HepG2 (cell line): ENCODE measurements at regions not wholly inside any gene's neighbourhood (a gene's known extent, or its start where the extent isn't known, plus 50 kb on each side); places are given as distances from the start of the nearest gene placed in this dataset.

Source experiments
- ATAC-seq: fragments of 200-7000 bp; cut with Tn5 transposase; 3 replicates; pipeline ENCODE4 v1.9.1; 2020; ENCODE audit warnings: mild to moderate bottlenecking, moderate library complexity
- BruUV-seq: library from RNA; stranded (reverse); fragments of 400-500 nt; replicated peaks from 2 replicates; lab custom pipeline; 2021; lab: Mats Ljungman, UMichigan
- CTCF ChIA-PET: fragments of 300-600 bp; formaldehyde crosslinking; extraction: SDS; loops from one replicate; lab custom pipeline; 2021; ENCODE audit warnings: low total read pairs, inconsistent platforms, low intra/inter-chr PET ratio; lab: Yijun Ruan, JAX
- POLR2A ChIA-PET: fragments of 350-600 bp; sonication (Branson Sonifier 250); formaldehyde crosslinking; loops from one replicate; lab custom pipeline; 2020; ENCODE audit warnings: antibody characterized with exemption, inconsistent platforms; lab: Yijun Ruan, JAX
- DNase-seq: peaks from one replicate; pipeline ENCODE4 v3.0.0-alpha.2; 2015; ENCODE audit warnings: low spot score
- FAIRE-seq: peaks from 3 replicates; lab custom pipeline; 2011; peaks lifted over from hg19 to GRCh38; lab: Jason Lieb, UNC
- H2AFZ ChIP-seq: one replicate; pipeline ENCODE4 v1.6.1; 2011; ENCODE audit warnings: low read length, inconsistent platforms
- H3K27ac ChIP-seq: fragments of 300-600 bp; 3 replicates; pipeline ENCODE4 v1.8.0; 2011; ENCODE audit warnings: mixed run types, mild to moderate bottlenecking, mixed read lengths, low read length, inconsistent platforms; ENCODE audit not compliant: insufficient read depth; ENCODE audit errors: extremely low read length
- H3K27me3 ChIP-seq, 2 experiments: fragments of 200-600 bp in 1 of 2; 2 replicates in 1 of 2; 3 replicates in 1 of 2; pipeline versions ENCODE4 v1.6.0 to v1.8.0; 2011; ENCODE audit warnings: low read length in 2 of 2, mild to moderate bottlenecking in 2 of 2, moderate library complexity in 2 of 2, inconsistent platforms in 1 of 2; ENCODE audit not compliant: insufficient read depth in 2 of 2, control insufficient read depth in 1 of 2
- H3K36me3 ChIP-seq, 2 experiments: fragments of 200-600 bp in 1 of 2; replicated peaks in 1 of 2; 2 replicates in 1 of 2; 3 replicates in 1 of 2; pipeline versions ENCODE4 v1.5.1 to v1.8.0; 2011; ENCODE audit warnings: low read length in 2 of 2, inconsistent platforms in 1 of 2; ENCODE audit not compliant: insufficient read depth in 2 of 2, control insufficient read depth in 1 of 2
- H3K4me1 ChIP-seq: 2 replicates; pipeline ENCODE4 v1.5.1; 2012; ENCODE audit warnings: low read length, inconsistent platforms; ENCODE audit not compliant: insufficient read depth
- H3K4me2 ChIP-seq: 2 replicates; pipeline ENCODE4 v1.6.0; 2011; ENCODE audit warnings: low read depth, low read length, inconsistent platforms
- H3K4me3 ChIP-seq, 3 experiments: fragments of 200-600 bp in 1 of 3; sonication (generic), shearing (Covaris generic) in 1 of 3; replicated peaks in 1 of 3; 2 replicates each; pipeline ENCODE4 v1.5.1; 2011 to 2016; ENCODE audit warnings: low read length in 3 of 3, inconsistent platforms in 2 of 3, low read depth in 2 of 3, mild to moderate bottlenecking in 2 of 3, control low read depth in 1 of 3, mixed read lengths in 1 of 3; ENCODE audit not compliant: insufficient read depth in 1 of 3
- H3K79me2 ChIP-seq: one replicate; pipeline ENCODE4 v1.6.1; 2011; ENCODE audit warnings: low read length, inconsistent platforms; ENCODE audit not compliant: insufficient read depth
- H3K9ac ChIP-seq: 2 replicates; pipeline ENCODE4 v1.6.0; 2011; ENCODE audit warnings: mild to moderate bottlenecking, low read depth, low read length, inconsistent platforms; ENCODE audit not compliant: insufficient read depth
- H3K9me3 ChIP-seq: 2 replicates; pipeline ENCODE4 v1.5.1; 2012; ENCODE audit warnings: mild to moderate bottlenecking, low read length
- H4K20me1 ChIP-seq: 2 replicates; pipeline ENCODE4 v1.6.0; 2011; ENCODE audit warnings: inconsistent platforms, mild to moderate bottlenecking, low read length, moderate library complexity; ENCODE audit not compliant: insufficient read depth
- ELF4 ChIP-seq: sonication (generic); formaldehyde crosslinking; IDR thresholded peaks from 2 replicates; pipeline ENCODE4 v1.5.0; 2020; ENCODE audit warnings: missing genetic modification reagents, mild to moderate bottlenecking, moderate library complexity, borderline replicate concordance
- HMGA1 ChIP-seq: sonication (generic); formaldehyde crosslinking; conservative IDR thresholded peaks from 2 replicates; pipeline ENCODE4 v1.4.0; 2020; ENCODE audit warnings: missing genetic modification reagents
- PCBP2 ChIP-seq: fragments of 200-400 bp; formaldehyde crosslinking; optimal IDR thresholded peaks from 2 replicates; pipeline ENCODE3; 2018; ENCODE audit warnings: low read length, low read depth; ENCODE audit not compliant: poor library complexity, severe bottlenecking
- POLR2A ChIP-seq, 2 experiments: IDR thresholded peaks; 2 replicates each; pipeline ENCODE4 v1.6.1; 2011; ENCODE audit warnings: low read depth in 2 of 2, low read length in 2 of 2, mild to moderate bottlenecking in 1 of 2, moderate library complexity in 1 of 2; ENCODE audit not compliant: insufficient read depth in 1 of 2
- SALL2 ChIP-seq: sonication (generic); formaldehyde crosslinking; IDR thresholded peaks from 2 replicates; pipeline ENCODE4 v1.8.1; 2023; ENCODE audit warnings: mild to moderate bottlenecking, missing genetic modification reagents, inconsistent platforms
- TAF1 ChIP-seq: sonication (generic); formaldehyde crosslinking; IDR thresholded peaks from 2 replicates; pipeline ENCODE4 v1.4.0; 2020; ENCODE audit warnings: missing genetic modification reagents
- WGBS: methylation state at CpG from one replicate; pipeline ENCODE4 v1.1.6; 2017; ENCODE audit warnings: low lambda C conversion rate; 5-methylcytosine and 5-hydroxymethylcytosine counted together
- in situ Hi-C: cut with HindIII; loops from 2 replicates; pipeline ENCODE4 v1.10.0; 2017; ENCODE audit warnings: low pct_unique_long_range_greater_than_20kb; ENCODE audit not compliant: extremely low pct_ligation_motif_present
- intact Hi-C: fragments of 100-400 bp; cut with micrococcal nuclease; formaldehyde crosslinking; loops from one replicate; pipeline ENCODE4 v1.10.0; 2022; ENCODE audit not compliant: unreplicated experiment
- TF ChIP-seq, protein P1 (sequence below): sonication (generic); formaldehyde crosslinking; IDR thresholded peaks from 2 replicates; pipeline ENCODE4 v1.4.0; 2020; ENCODE audit warnings: missing genetic modification reagents, mild to moderate bottlenecking, borderline replicate concordance
- TF ChIP-seq, protein P2 (sequence below): IDR thresholded peaks from 2 replicates; pipeline ENCODE4 v1.6.1; 2016; ENCODE audit warnings: missing biosample characterization, missing genetic modification reagents, low read depth
- TF ChIP-seq, protein P3 (sequence below): sonication (generic); formaldehyde crosslinking; IDR thresholded peaks from 2 replicates; pipeline ENCODE4 v1.5.0; 2020; ENCODE audit warnings: mild to moderate bottlenecking, missing genetic modification reagents
- TF ChIP-seq, protein P4 (sequence below): sonication (generic); formaldehyde crosslinking; IDR thresholded peaks from 2 replicates; pipeline ENCODE4 v1.5.0; 2020; ENCODE audit warnings: mild to moderate bottlenecking, low read depth, missing genetic modification reagents, borderline replicate concordance
- TF ChIP-seq, protein P5 (sequence below): sonication (generic); formaldehyde crosslinking; IDR thresholded peaks from 2 replicates; pipeline ENCODE4 v1.8.0; 2022; ENCODE audit warnings: low read depth, missing genetic modification reagents
- TF ChIP-seq, protein P6 (sequence below): IDR thresholded peaks from 2 replicates; pipeline ENCODE4 v1.6.1; 2012; ENCODE audit warnings: low read depth, low read length, improper control_type of control experiment

DNA sequence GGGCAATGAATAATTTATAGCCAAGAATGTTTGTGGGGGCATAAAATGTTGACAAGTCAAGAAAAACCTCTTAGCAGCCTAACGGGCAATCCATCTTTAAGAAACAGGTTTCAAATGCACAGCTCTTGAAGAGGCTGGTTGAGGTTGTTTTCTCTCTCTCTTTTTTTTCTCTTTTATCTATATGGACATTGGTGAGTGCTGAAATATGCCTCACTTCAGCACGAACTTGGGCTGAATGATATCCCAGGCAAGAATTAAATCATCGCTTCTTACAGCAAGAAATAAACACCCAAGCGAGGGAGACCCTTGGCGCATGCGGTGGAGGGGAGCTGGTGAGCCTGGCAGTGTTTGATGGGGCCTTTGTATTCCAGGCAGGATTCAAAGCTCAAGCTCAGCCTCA lies 160.9 kb downstream of the OAT start:
- Histone ChIP-seq H3K27me3 (peaks cover 8 to 31% of the 10 kb centered on the region in 2 experiments; a peak in 4 of 5 replicates), H3K27ac (no peak overlapping the region), H2AFZ (no peak overlapping the region), H3K9me3 (no peaks in the 10 kb centered on the region), H3K4me2 (no peak overlapping the region), H3K36me3 (no peaks in the 10 kb centered on the region)
- 40% methylated on average over 6 of the region's 6 CpGs for WGBS
- no TSS peak for BruUV-seq
- TF ChIP-seq, protein P1, sequence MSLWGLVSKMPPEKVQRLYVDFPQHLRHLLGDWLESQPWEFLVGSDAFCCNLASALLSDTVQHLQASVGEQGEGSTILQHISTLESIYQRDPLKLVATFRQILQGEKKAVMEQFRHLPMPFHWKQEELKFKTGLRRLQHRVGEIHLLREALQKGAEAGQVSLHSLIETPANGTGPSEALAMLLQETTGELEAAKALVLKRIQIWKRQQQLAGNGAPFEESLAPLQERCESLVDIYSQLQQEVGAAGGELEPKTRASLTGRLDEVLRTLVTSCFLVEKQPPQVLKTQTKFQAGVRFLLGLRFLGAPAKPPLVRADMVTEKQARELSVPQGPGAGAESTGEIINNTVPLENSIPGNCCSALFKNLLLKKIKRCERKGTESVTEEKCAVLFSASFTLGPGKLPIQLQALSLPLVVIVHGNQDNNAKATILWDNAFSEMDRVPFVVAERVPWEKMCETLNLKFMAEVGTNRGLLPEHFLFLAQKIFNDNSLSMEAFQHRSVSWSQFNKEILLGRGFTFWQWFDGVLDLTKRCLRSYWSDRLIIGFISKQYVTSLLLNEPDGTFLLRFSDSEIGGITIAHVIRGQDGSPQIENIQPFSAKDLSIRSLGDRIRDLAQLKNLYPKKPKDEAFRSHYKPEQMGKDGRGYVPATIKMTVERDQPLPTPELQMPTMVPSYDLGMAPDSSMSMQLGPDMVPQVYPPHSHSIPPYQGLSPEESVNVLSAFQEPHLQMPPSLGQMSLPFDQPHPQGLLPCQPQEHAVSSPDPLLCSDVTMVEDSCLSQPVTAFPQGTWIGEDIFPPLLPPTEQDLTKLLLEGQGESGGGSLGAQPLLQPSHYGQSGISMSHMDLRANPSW (CRISPR knock-in tag): no peak
- TF ChIP-seq ELF4 (CRISPR knock-in tag) (no peak), SALL2 (CRISPR knock-in tag) (no peak), TAF1 (CRISPR knock-in tag) (no peak), POLR2A (IDR thresholded peaks at IDR 0.05; ENCODE audit: insufficient read depth in 1 of 2, low read depth in 2 of 2, low read length in 2 of 2) (no peak), HMGA1 (CRISPR knock-in tag) (no peak), PCBP2 (no peak)
- TF ChIP-seq, protein P2, sequence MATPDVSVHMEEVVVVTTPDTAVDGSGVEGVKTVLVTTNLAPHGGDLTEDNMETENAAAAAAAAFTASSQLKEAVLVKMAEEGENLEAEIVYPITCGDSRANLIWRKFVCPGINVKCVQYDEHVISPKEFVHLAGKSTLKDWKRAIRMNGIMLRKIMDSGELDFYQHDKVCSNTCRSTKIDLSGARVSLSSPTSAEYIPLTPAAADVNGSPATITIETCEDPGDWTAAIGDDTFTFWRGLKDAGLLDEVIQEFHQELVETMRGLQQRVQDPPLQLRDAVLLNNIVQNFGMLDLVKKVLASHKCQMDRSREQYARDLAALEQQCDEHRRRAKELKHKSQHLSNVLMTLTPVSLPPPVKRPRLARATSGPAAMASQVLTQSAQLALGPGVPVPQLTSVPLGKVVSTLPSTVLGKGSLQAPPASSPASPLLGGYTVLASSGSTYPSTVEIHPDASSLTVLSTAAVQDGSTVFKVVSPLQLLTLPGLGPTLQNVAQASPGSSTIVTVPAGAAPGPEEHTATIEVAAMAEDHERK (CRISPR knock-in tag): no peak
- TF ChIP-seq, protein P3, sequence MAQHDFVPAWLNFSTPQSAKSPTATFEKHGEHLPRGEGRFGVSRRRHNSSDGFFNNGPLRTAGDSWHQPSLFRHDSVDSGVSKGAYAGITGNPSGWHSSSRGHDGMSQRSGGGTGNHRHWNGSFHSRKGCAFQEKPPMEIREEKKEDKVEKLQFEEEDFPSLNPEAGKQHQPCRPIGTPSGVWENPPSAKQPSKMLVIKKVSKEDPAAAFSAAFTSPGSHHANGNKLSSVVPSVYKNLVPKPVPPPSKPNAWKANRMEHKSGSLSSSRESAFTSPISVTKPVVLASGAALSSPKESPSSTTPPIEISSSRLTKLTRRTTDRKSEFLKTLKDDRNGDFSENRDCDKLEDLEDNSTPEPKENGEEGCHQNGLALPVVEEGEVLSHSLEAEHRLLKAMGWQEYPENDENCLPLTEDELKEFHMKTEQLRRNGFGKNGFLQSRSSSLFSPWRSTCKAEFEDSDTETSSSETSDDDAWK: no peak
- TF ChIP-seq, protein P4, sequence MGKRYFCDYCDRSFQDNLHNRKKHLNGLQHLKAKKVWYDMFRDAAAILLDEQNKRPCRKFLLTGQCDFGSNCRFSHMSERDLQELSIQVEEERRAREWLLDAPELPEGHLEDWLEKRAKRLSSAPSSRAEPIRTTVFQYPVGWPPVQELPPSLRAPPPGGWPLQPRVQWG: no peak
- TF ChIP-seq, protein P5, sequence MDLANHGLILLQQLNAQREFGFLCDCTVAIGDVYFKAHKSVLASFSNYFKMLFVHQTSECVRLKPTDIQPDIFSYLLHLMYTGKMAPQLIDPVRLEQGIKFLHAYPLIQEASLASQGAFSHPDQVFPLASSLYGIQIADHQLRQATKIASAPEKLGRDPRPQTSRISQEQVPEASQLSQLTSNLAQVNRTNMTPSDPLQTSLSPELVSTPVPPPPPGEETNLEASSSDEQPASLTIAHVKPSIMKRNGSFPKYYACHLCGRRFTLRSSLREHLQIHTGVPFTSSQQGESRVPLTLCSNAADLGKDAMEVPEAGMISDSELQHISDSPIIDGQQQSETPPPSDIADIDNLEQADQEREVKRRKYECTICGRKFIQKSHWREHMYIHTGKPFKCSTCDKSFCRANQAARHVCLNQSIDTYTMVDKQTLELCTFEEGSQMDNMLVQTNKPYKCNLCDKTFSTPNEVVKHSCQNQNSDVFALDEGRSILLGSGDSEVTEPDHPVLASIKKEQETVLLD (CRISPR knock-in tag): no peak
- TF ChIP-seq, protein P6, sequence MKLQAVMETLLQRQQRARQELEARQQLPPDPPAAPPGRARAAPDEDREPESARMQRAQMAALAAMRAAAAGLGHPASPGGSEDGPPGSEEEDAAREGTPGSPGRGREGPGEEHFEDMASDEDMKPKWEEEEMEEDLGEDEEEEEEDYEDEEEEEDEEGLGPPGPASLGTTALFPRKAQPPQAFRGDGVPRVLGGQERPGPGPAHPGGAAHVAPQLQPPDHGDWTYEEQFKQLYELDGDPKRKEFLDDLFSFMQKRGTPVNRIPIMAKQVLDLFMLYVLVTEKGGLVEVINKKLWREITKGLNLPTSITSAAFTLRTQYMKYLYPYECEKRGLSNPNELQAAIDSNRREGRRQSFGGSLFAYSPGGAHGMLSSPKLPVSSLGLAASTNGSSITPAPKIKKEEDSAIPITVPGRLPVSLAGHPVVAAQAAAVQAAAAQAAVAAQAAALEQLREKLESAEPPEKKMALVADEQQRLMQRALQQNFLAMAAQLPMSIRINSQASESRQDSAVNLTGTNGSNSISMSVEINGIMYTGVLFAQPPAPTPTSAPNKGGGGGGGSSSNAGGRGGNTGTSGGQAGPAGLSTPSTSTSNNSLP: no peak
- TF ChIP-seq, all 625 proteins: peak for 0
- H4K20me1 ChIP-seq: no peaks in the 10 kb centered on the region
- in situ Hi-C loops (loop anchor here (25.0 kb wide), 1 partner anchor 270 kb away; no protein-coding TSS in a partner anchor), intact Hi-C loops (loop anchor here (10.0 kb wide), 1 partner anchor 263 kb away; no protein-coding TSS in a partner anchor)
- FAIRE-seq (no peak), ATAC-seq (no peak), DNase-seq (no peak)
- ChIA-PET POLR2A (no interaction called here), CTCF (no interaction called here)
- H3K4me1 ChIP-seq: no peaks in the 10 kb centered on the region
- no peak overlapping the region for H3K9ac ChIP-seq
- H3K79me2 ChIP-seq: no peaks in the 10 kb centered on the region
- H3K4me3 ChIP-seq: no peak overlapping the region
